GM12873 (cell line): ENCODE measurements at regions not wholly inside any gene's neighbourhood (a gene's known extent, or its start where the extent isn't known, plus 50 kb on each side); places are given as distances from the start of the nearest gene placed in this dataset.

Experiments used
- CTCF ChIP-seq: IDR thresholded peaks from 2 replicates; pipeline ENCODE4 v1.5.1; 2012; ENCODE audit warnings: low read depth, mild to moderate bottlenecking, moderate library complexity, low read length, control low read depth; ENCODE audit not compliant: insufficient read depth; ENCODE audit errors: missing control alignments

GRCh38 chr11:42669248-42669976, 642.4 kb upstream of the API5 start:
- no peak for TF ChIP-seq CTCF

DNA sequence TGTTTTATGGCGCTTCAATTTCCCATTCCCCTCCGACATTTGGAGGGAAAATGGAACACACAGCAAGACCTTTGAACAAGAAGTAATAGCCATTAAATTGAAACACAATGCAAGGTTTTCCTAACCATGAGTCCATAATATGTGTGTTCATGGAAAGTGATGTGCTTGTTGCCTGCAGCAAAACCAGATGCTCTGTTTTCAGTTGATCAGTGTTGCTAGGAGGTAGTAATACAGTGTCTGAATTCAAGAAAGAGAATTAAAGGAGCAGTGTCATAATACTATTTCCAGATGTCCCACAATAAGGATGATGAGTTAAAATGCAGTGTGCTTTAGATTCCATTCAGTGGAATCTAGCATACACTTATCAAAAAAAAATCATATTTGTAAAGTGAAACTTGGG, 637.4 kb upstream of the API5 start:
- TF ChIP-seq CTCF, result no peak

DNA sequence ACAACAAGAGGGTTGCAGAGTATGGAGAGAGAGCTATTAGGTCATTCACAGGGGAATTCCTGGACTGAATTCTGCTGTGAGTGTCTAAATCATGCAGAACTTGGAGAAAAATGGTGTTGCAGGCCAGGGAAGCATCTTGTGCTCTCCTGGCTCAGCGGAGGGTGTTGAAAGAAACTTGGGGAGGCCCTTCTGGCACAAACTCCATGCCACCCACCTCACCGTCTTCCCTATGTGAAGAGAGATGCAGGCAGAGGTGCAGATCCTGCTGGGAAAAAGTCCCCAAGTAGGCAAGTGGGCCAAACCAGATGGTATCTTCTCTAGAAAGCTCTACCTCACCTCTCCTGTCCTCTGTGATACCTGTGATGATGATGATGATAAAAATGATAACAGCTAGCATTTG, 604.3 kb upstream of the API5 start:
- TF ChIP-seq CTCF, result no peak

GRCh38 chr11:42709216-42709615, 602.6 kb upstream of the API5 start:
- no peak for TF ChIP-seq CTCF

GRCh38 chr11:42713279-42713678, 598.5 kb upstream of the API5 start:
- TF ChIP-seq CTCF, result no peak

DNA sequence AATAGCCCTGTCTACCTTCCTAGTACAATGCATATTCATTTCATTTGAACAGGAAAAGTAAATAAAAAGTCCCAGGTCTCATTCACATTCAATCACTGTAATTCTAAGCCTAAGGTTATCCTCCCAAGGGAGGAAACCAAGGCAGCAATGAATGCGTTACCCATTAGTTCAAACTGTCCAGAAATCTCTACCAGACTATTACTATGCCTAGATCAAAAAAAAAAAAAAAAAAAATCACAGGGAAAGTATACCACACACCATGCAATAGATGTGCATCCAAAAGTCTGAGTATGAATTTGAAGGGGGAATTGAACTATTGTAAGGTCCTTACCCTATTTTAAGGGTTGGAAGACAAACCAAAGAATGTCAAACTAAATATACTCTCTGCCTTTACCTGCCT, 598.0 kb upstream of the API5 start:
- no peak for TF ChIP-seq CTCF

DNA sequence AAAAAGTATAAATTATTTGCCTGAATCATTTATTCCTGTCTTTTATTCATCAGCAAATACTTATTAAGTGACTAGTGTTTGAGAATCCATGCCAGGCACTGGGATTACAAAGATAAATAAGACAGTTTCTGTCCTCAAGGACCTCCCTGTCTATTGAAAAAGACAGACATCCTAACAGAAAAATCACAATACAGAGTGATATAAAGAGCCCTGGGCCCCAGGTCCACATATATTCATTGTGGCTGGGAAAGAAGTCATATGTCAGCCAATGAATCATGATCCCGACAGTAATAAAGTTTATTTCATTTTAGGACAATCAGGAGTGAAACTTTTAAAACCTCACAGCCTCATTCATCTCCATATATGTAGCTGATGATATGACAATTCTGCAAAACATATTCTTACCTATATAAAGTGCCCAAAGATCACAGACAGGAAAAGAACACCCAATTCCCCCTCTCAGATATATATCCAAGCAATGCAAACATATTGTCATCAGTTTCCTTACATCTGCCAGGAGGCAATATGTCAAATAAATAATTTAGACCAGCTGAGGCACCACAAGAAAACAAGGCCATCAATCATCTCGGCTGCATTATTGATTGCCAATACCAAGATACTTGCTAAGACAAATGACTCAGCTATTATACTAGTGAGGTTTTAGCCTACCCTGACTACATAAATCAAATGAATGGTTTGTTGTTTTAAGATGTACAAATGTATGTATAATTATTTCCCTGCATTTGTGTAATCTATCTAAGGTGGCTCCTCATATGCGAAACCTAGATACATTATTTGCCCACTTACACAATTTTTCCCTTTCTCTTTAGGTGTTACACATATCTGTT, 590.9 kb upstream of the API5 start:
- no peak for TF ChIP-seq CTCF
